ENCODE measurements at regions not wholly inside any gene's neighbourhood (a gene's known extent, or its start where the extent isn't known, plus 50 kb on each side); places are given as distances from the start of the nearest gene placed in this dataset.

DNA sequence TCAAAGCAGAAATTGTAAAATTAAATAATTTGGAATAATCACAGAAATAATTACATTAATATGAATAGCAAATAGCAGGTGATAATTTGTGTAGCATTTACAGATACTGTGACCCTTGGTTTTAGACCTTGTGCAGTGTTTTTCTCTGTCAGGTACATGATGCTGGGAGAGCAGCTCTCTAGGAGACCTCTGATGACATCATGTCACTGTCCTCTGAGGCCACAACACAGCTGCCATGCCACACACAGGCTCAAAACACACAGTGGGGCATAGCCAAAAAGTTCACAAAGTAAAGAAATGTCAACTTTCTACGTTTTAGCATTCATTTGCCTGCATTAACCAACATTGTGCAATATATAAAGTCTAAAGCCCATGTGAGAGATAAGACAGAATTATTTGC, 71.8 kb upstream of the ZBTB20 start:
- H3K4me3 ChIP-seq (ENCODE audit: low read length): no peak overlapping the region
- DNase-seq (ENCODE audit: low read depth): no peak
- TF ChIP-seq, protein P1, sequence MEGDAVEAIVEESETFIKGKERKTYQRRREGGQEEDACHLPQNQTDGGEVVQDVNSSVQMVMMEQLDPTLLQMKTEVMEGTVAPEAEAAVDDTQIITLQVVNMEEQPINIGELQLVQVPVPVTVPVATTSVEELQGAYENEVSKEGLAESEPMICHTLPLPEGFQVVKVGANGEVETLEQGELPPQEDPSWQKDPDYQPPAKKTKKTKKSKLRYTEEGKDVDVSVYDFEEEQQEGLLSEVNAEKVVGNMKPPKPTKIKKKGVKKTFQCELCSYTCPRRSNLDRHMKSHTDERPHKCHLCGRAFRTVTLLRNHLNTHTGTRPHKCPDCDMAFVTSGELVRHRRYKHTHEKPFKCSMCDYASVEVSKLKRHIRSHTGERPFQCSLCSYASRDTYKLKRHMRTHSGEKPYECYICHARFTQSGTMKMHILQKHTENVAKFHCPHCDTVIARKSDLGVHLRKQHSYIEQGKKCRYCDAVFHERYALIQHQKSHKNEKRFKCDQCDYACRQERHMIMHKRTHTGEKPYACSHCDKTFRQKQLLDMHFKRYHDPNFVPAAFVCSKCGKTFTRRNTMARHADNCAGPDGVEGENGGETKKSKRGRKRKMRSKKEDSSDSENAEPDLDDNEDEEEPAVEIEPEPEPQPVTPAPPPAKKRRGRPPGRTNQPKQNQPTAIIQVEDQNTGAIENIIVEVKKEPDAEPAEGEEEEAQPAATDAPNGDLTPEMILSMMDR (conservative IDR thresholded peaks at IDR 0.05; ENCODE audit: low read length): no peak

DNA sequence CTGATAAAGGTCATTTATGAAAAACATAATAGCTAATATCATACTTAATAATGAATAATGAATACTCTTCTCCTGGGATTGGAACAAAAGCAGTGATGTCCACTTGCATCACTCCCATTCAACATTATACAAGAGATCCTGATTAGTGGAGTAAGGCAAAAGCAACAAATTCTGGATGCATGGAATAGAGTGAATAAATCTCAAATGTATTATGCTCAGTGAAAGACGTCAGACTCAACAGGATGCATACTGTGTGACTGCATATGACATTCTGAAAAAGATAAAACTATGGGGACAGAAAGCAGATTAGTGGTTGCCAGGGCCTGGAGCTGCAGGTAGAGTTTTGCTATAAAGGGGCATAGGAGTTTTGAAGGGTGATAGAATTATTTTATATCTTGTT, 77.6 kb upstream of the ZBTB20 start:
- DNase-seq (ENCODE audit: low read depth): no peak
- no peak overlapping the region for H3K4me3 ChIP-seq (ENCODE audit: low read length)
- TF ChIP-seq, protein P1 (conservative IDR thresholded peaks at IDR 0.05; ENCODE audit: low read length): no peak

DNA sequence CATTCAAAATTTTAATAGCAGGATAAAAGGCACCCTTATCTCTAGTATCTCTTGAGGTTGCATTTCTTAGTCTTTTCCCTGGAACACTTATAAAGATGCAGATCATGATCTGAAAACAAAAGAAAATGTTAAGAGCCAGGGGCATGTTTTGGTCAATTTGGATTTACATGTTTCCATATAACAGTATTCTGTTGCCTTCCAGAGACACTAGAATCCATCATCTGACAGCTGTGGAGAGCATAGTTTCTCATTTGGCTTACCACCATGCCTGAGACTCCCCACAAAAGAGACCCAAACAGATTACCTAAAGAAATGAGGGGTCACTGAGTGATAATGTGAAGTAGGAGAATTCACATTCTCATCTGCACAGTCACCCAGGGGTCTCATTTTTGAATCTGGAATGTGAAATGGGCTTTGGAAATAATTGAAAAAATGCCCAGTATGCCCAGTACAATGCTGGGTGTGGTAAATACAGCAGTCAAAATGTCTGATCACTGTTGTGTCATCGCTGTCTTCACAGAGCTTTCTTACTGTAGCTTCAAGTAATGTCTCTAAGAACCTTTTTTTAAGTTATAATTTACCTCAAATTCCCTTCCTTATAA, 79.9 kb upstream of the ZBTB20 start:
- DNase-seq (ENCODE audit: low read depth): peak; percentile 50
- TF ChIP-seq, protein P1 (conservative IDR thresholded peaks at IDR 0.05; ENCODE audit: low read length): no peak
- H3K4me3 ChIP-seq (ENCODE audit: low read length): no peak overlapping the region

DNA sequence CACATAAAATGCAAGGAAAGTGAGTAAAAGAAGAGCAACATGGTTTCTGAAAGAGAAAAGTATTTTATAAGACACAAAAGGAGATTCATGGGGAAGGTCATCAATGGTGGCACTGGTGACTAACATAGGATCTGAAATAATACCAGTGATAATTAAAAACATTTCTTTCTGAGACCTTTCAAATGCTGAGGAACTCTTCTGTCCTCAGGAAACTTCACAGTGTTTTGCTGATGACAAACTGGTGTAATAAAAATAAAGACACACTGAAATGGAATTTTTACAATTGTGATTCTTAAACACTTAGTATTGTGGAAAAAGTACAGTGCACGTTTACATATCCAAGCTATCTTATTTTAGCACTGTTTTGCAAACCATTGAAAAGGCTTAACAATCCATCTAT, 80.4 kb upstream of the ZBTB20 start:
- TF ChIP-seq, protein P1 (conservative IDR thresholded peaks at IDR 0.05; ENCODE audit: low read length): no peak
- peak; percentile 50 for DNase-seq (ENCODE audit: low read depth)
- H3K4me3 ChIP-seq (ENCODE audit: low read length): no peak overlapping the region

DNA sequence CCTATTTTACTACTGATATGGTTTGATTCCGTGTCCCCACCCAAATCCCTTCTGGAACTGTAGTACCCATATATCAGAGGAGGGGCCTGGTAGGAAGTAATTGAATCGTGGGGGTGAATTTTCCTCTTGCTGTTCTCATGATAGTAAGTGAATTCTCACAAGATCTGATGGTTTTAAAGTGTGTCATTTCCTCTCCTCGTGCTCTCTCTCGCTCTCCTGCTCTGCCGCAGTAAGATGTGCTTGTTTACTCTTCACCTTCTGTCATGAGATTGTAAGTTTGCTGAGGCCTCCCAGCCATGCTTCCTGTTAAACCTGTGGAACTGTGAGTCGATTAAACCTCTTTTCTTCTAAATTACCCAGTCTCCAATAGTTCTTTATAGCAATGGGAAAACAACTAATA, 81.2 kb upstream of the ZBTB20 start:
- TF ChIP-seq, protein P1 (conservative IDR thresholded peaks at IDR 0.05; ENCODE audit: low read length): no peak
- no peak for DNase-seq (ENCODE audit: low read depth)
- H3K4me3 ChIP-seq (ENCODE audit: low read length): no peak overlapping the region

GRCh38 chr3:115232167-115232566, 85.1 kb upstream of the ZBTB20 start:
- DNase-seq (ENCODE audit: low read depth): no peak
- H3K4me3 ChIP-seq (ENCODE audit: low read length): no peak overlapping the region
- TF ChIP-seq, protein P1 (conservative IDR thresholded peaks at IDR 0.05; ENCODE audit: low read length): no peak

DNA sequence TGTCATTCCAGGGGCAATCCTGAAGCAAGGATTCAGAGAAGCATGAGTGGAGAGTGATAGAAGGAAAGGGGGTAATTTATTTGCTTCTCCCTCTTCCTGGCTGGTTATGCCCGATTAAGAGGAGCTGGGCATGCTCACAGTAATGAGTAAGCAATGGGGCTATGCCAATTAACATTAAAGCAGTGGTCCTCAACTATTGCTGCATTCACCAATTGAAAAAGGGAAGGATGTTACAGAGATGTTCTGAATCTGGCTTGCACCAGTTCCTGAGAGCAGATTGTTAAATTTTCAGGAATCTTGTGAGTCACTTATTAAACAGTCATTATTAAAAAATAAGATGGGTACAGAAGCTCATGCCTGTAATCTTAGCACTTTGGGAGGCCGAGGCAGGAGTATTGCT, 85.9 kb upstream of the ZBTB20 start:
- peak; percentile 41 for DNase-seq (ENCODE audit: low read depth)
- TF ChIP-seq, protein P1 (conservative IDR thresholded peaks at IDR 0.05; ENCODE audit: low read length): no peak
- no peak overlapping the region for H3K4me3 ChIP-seq (ENCODE audit: low read length)

All from AG10803 (cell line).